Ectodermal cell (in vitro differentiated cells): ENCODE measurements at regions not wholly inside any gene's neighbourhood (a gene's known extent, or its start where the extent isn't known, plus 50 kb on each side); places are given as distances from the start of the nearest gene placed in this dataset.

Experiments used
- H3K27ac ChIP-seq: 2 replicates; pipeline ENCODE4 v1.7.0; 2013; ENCODE audit warnings: mild to moderate bottlenecking, low read depth, low read length; ENCODE audit not compliant: insufficient read depth, poor library complexity, severe bottlenecking
- H3K27me3 ChIP-seq: 2 replicates; pipeline ENCODE4 v1.7.0; 2013; ENCODE audit warnings: mild to moderate bottlenecking, low read length; ENCODE audit not compliant: insufficient read depth, control insufficient read depth, poor library complexity, severe bottlenecking
- H3K36me3 ChIP-seq: one replicate; pipeline ENCODE4 v1.7.0; 2013; ENCODE audit warnings: low read length; ENCODE audit not compliant: control insufficient read depth, insufficient read depth
- H3K4me1 ChIP-seq: one replicate; pipeline ENCODE4 v1.7.0; 2013; ENCODE audit warnings: low read length; ENCODE audit not compliant: control insufficient read depth, insufficient read depth
- H3K4me3 ChIP-seq: 2 replicates; pipeline ENCODE4 v1.7.0; 2013; ENCODE audit warnings: low read depth, low read length, control low read depth; ENCODE audit not compliant: insufficient read depth
- H3K9me3 ChIP-seq: 2 replicates; pipeline ENCODE4 v1.7.0; 2013; ENCODE audit warnings: mild to moderate bottlenecking, low read length, moderate library complexity; ENCODE audit not compliant: control insufficient read depth
- WGBS, 2 experiments: methylation state at CpG; one replicate each; pipeline ENCODE4 v1.1.7; 2013; ENCODE audit warnings: missing lambda C conversion rate in 2 of 2; 5-methylcytosine and 5-hydroxymethylcytosine counted together

DNA sequence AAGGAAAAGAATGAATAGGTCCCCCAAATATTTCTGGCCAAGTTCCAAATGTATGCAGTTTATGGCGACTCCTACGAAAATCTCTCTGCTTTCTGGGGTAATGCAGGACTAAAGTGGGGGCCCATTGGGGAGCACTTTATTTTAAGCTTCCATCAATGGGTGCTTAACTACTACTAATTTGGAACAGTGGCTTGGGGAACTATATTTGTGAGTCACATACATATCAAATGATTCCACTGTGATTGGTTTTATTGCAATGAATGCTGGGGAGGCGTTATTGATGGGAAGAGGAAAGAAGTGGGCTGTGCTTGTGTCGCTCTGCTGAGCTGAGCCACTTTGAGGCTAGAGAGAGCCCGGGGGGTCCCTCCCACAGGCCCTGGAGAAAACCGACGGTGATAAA, 560.4 kb upstream of the SALL3 start:
- H3K27ac ChIP-seq: no peak overlapping the region
- no peak overlapping the region for H3K4me3 ChIP-seq
- H3K4me1 ChIP-seq: no peaks in the 10 kb centered on the region
- no peaks in the 10 kb centered on the region for H3K27me3 ChIP-seq
- no peaks in the 10 kb centered on the region for H3K9me3 ChIP-seq
- no peaks in the 10 kb centered on the region for H3K36me3 ChIP-seq
- 84 to 85% methylated on average over 7 of the region's 7 CpGs for WGBS, 2 experiments

GRCh38 chr18:78420116-78420515, 559.5 kb upstream of the SALL3 start:
- no peaks in the 10 kb centered on the region for H3K36me3 ChIP-seq
- H3K4me1 ChIP-seq: no peaks in the 10 kb centered on the region
- 94 to 95% methylated on average over 10 of the region's 10 CpGs for WGBS, 2 experiments
- H3K4me3 ChIP-seq: no peak overlapping the region
- H3K27ac ChIP-seq: no peak overlapping the region
- H3K27me3 ChIP-seq: no peaks in the 10 kb centered on the region
- H3K9me3 ChIP-seq: no peaks in the 10 kb centered on the region

DNA sequence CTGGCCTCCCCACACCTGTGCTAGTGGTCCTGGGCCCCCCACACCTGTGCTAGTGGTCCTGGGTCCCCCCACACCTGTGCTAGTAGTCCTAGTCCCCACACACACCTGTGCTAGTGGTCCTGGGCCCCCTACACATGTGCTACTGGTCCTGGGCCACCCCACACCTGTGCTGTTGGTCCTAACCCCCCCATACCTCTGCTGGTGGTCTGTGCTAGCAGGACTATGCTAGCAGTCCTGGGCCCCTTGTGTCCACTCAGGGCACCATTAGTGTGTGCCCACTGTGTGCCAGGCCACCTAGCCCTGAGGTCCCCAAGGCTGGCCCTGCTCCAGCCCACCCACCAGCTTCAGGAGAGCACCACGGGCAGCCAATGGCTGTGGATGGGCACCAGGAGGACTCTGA, 558.2 kb upstream of the SALL3 start:
- WGBS, 2 experiments: 84 to 90% methylated on average over 1 of the region's 1 CpG
- no peaks in the 10 kb centered on the region for H3K36me3 ChIP-seq
- no peak overlapping the region for H3K27ac ChIP-seq
- H3K27me3 ChIP-seq: no peaks in the 10 kb centered on the region
- H3K9me3 ChIP-seq: no peaks in the 10 kb centered on the region
- H3K4me3 ChIP-seq: no peak overlapping the region
- no peaks in the 10 kb centered on the region for H3K4me1 ChIP-seq

- no peaks in the 10 kb centered on the region for H3K36me3 ChIP-seq
- H3K9me3 ChIP-seq: no peaks in the 10 kb centered on the region
- no peak overlapping the region for H3K4me3 ChIP-seq
- H3K27me3 ChIP-seq: no peaks in the 10 kb centered on the region
- 87 to 91% methylated on average over 7 of the region's 7 CpGs for WGBS, 2 experiments
- H3K4me1 ChIP-seq: no peaks in the 10 kb centered on the region
- no peak overlapping the region for H3K27ac ChIP-seq
Observed at GRCh38 chr18:78422336-78422735, 557.3 kb upstream of the SALL3 start.

DNA sequence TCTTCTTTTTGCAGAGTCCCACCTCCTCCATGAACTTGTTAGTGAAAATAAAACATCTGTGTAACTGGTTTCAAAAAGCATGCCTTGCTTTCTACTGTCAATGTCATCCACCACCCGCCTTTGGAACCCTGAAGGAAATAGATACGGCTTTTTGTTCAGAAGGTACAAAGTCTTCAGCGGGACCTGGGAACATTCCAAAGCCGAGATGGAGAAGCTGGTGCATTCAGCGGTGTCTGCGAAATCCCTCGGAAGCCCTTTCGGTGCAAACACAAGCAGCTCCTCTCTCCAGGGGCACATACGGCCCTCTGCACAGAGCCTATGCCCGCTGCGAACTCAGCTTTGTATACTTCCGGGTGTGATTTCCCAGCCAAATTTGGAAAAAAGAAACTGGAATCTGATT, 555.8 kb upstream of the SALL3 start:
- H3K4me1 ChIP-seq: no peaks in the 10 kb centered on the region
- WGBS, 2 experiments: 95% methylated on average over 12 of the region's 12 CpGs
- no peaks in the 10 kb centered on the region for H3K27me3 ChIP-seq

DNA sequence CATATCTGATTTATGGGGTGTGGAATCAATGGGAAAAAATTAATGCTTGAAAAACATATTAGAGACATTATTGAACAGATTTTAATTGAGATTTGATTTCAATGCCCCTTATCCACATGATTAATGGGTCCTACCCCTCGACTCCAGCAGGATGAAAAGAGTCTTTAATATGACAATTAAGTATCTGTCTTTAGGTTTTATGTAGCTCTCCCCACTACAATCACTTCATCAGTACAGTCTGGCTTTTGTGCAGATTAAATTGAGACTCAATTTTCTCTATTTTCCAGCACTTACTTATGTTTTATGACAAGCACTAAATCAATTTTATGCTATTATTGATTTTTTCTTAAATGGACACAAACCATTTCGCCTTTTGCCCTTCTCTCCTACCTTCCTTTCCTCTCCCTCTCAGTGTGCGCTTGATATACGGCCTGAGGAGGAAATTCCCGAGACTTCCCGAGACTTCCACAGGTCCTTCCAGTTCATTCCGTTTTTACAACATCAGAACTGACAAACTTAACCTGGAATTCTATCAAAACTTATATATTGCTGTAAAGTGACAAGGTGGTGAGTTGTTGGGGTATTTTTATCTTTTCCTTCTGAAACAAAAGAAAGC, 555.1 kb upstream of the SALL3 start:
- Histone ChIP-seq H3K27me3 (no peaks in the 10 kb centered on the region), H3K27ac (no peak overlapping the region), H3K9me3 (no peaks in the 10 kb centered on the region), H3K4me1 (no peaks in the 10 kb centered on the region), H3K36me3 (no peaks in the 10 kb centered on the region), H3K4me3 (no peak overlapping the region)
- 92 to 95% methylated on average over 6 of the region's 7 CpGs for WGBS, 2 experiments

More for the DNA sequence above, 555.8 kb upstream of the SALL3 start:
- Histone ChIP-seq H3K36me3 (no peaks in the 10 kb centered on the region), H3K4me3 (no peak overlapping the region), H3K9me3 (no peaks in the 10 kb centered on the region), H3K27ac (no peak overlapping the region)

GRCh38 chr18:78425019-78425412, 554.6 kb upstream of the SALL3 start:
- Histone ChIP-seq H3K9me3 (no peaks in the 10 kb centered on the region), H3K27ac (no peak overlapping the region), H3K36me3 (no peaks in the 10 kb centered on the region), H3K4me3 (no peak overlapping the region), H3K27me3 (no peaks in the 10 kb centered on the region), H3K4me1 (no peaks in the 10 kb centered on the region)
- WGBS, 2 experiments: 92 to 94% methylated on average over 2 of the region's 2 CpGs

DNA sequence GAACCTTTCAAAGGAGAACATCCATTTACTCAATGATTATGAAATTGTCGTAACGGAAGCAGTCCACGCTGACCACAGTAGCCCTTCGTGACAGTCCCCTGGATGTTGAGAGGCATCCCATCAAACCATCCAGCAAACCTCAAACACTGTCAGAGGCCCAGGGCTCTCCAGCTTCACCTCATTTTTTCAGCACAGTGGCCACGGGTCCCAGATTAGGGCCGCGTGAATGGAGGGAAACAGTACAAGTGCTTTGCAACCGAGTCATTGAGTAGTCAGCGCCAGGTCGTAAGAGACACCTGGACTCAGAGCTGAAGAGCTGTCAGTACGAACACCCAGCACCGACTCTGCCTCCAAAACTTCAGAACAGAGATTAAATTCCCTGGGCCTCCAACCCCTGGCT, 552.5 kb upstream of the SALL3 start:
- H3K27ac ChIP-seq: no peak overlapping the region
- H3K27me3 ChIP-seq: no peaks in the 10 kb centered on the region
- no peak overlapping the region for H3K4me3 ChIP-seq
- no peaks in the 10 kb centered on the region for H3K36me3 ChIP-seq
- no peaks in the 10 kb centered on the region for H3K9me3 ChIP-seq
- H3K4me1 ChIP-seq: no peaks in the 10 kb centered on the region
- 94 to 96% methylated on average over 12 of the region's 12 CpGs for WGBS, 2 experiments

GRCh38 chr18:78429127-78430108, 550.2 kb upstream of the SALL3 start:
- no peak overlapping the region for H3K27ac ChIP-seq
- H3K4me3 ChIP-seq: no peak overlapping the region
- H3K36me3 ChIP-seq: no peaks in the 10 kb centered on the region
- no peaks in the 10 kb centered on the region for H3K4me1 ChIP-seq
- WGBS, 2 experiments: 94 to 95% methylated on average over 54 of the region's 54 CpGs
- no peaks in the 10 kb centered on the region for H3K27me3 ChIP-seq
- H3K9me3 ChIP-seq: no peaks in the 10 kb centered on the region

DNA sequence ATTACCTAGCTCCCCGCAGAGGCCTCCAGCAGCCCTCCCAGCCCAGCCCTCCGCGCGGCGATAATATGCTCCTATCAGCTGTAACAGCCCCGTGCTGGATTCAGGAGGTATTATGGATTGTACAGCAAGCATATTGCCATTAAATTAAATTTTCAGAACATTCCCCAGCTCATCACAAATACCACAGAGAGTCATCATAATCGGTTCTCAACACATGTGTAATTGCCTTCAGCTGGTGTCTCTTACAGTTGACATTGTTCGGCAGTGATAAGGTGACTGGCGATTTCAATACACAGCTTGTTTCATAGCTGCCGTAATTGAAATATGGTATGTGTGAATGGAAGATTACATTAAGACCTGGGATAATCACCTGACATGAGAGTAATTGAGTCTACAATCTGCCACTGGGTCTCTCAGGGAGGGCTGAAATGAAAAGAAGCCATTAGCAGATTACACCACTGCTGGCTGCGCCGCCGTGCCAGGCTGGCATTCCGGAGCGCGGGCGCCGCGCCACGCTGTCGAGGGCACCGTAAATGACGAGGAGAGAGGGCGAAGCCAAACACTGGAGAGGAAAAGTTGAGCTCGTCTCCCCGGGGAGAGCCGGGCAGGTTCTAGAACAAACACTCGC, 549.4 kb upstream of the SALL3 start:
- WGBS, 2 experiments: 94 to 97% methylated on average over 28 of the region's 28 CpGs
- no peak overlapping the region for H3K27ac ChIP-seq
- H3K4me1 ChIP-seq: no peaks in the 10 kb centered on the region
- H3K9me3 ChIP-seq: no peaks in the 10 kb centered on the region
- H3K4me3 ChIP-seq: no peak overlapping the region
- no peaks in the 10 kb centered on the region for H3K27me3 ChIP-seq
- no peaks in the 10 kb centered on the region for H3K36me3 ChIP-seq
